ENCODE measurements at regions not wholly inside any gene's neighbourhood (a gene's known extent, or its start where the extent isn't known, plus 50 kb on each side); places are given as distances from the start of the nearest gene placed in this dataset.
"Not testable (repeated sequence)": the region's sequence is repeated elsewhere in the genome, so short reads cannot be mapped to it uniquely, and the experiment has no call there.

- ATAC-seq: peak; percentile 39 to 40
Observed at GRCh38 chr21:15441060-15441493, 288.7 kb upstream of the USP25 start.

- no peak for ATAC-seq
Observed at GRCh38 chr21:15441992-15442391, 287.8 kb upstream of the USP25 start.

- no peak for ATAC-seq
Observed at GRCh38 chr21:15442743-15443469, 286.9 kb upstream of the USP25 start.

- ATAC-seq: no peak
Observed at GRCh38 chr21:15443740-15444117, 286.1 kb upstream of the USP25 start.

GRCh38 chr21:15444118-15444960, 285.4 kb upstream of the USP25 start:
- ATAC-seq: no peak

GRCh38 chr21:15445327-15445726, 284.5 kb upstream of the USP25 start:
- no peak for ATAC-seq

- no peak for ATAC-seq
Observed at GRCh38 chr21:15446223-15446622, 283.6 kb upstream of the USP25 start.

- no peak for ATAC-seq
Observed at GRCh38 chr21:15449556-15449955, 280.2 kb upstream of the USP25 start.

- ATAC-seq: no peak
Observed at GRCh38 chr21:15453261-15453660, 276.5 kb upstream of the USP25 start.

- ATAC-seq: not testable (repeated sequence)
Observed at GRCh38 chr21:15453785-15454184, 276.0 kb upstream of the USP25 start.

- ATAC-seq: not testable (repeated sequence)
Observed at GRCh38 chr21:15454931-15455330, 274.9 kb upstream of the USP25 start.

GRCh38 chr21:15455819-15456462, 273.8 kb upstream of the USP25 start:
- no peak for ATAC-seq

- ATAC-seq: no peak
Observed at GRCh38 chr21:15457965-15458364, 271.8 kb upstream of the USP25 start.

- ATAC-seq: no peak
Observed at GRCh38 chr21:15462092-15462491, 267.7 kb upstream of the USP25 start.

- ATAC-seq: no peak
Observed at GRCh38 chr21:15466329-15466728, 263.5 kb upstream of the USP25 start.

- ATAC-seq: no peak
Observed at GRCh38 chr21:15468368-15468767, 261.4 kb upstream of the USP25 start.

GRCh38 chr21:15472108-15473040, 257.4 kb upstream of the USP25 start:
- ATAC-seq: no peak

- peak in 1 of 2 donors; percentile 20 for ATAC-seq
Observed at GRCh38 chr21:15477773-15478172, 252.0 kb upstream of the USP25 start.

GRCh38 chr21:15480160-15480559, 249.6 kb upstream of the USP25 start:
- ATAC-seq: peak; percentile 39 to 55

- ATAC-seq: peak; percentile 81 to 90
Observed at GRCh38 chr21:15483138-15483780, 246.5 kb upstream of the USP25 start.

GRCh38 chr21:15486460-15487195, 243.2 kb upstream of the USP25 start:
- no peak for ATAC-seq
